NCI-H82 treated with DMSO at 0.1 percent for 48 hours (cell line): ENCODE measurements at regions not wholly inside any gene's neighbourhood (a gene's known extent, or its start where the extent isn't known, plus 50 kb on each side); places are given as distances from the start of the nearest gene placed in this dataset.
A peak's percentile ranks its signal among the peaks of the same experiment; 100 is the strongest.

Source experiments
- DNase-seq: peaks from one replicate; lab custom pipeline; 2025; ENCODE audit not compliant: unreplicated experiment; lab: John Stamatoyannopoulos, UW

- DNase-seq: no peak
Observed at GRCh38 chr18:24975496-24976372, 376.2 kb downstream of the ZNF521 start.

- DNase-seq: no peak
Observed at GRCh38 chr18:24976502-24976901, 375.5 kb downstream of the ZNF521 start.

GRCh38 chr18:24979235-24979634 is 372.7 kb downstream of the ZNF521 start:
- DNase-seq: no peak

- DNase-seq: no peak
Observed at GRCh38 chr18:24982831-24983230, 369.1 kb downstream of the ZNF521 start.

GRCh38 chr18:24983566-24984139 is 368.3 kb downstream of the ZNF521 start:
- DNase-seq: no peak

GRCh38 chr18:24985586-24985985 is 366.4 kb downstream of the ZNF521 start:
- no peak for DNase-seq

- DNase-seq: no peak
Observed at GRCh38 chr18:24986666-24987302, 365.2 kb downstream of the ZNF521 start.

GRCh38 chr18:24987303-24988252 is 364.4 kb downstream of the ZNF521 start:
- DNase-seq: no peak

GRCh38 chr18:24988253-24988840 is 363.6 kb downstream of the ZNF521 start:
- DNase-seq: no peak

- DNase-seq: peak; percentile 75
Observed at GRCh38 chr18:24989760-24990593, 362.0 kb downstream of the ZNF521 start.

GRCh38 chr18:24990671-24991134 is 361.3 kb downstream of the ZNF521 start:
- DNase-seq: no peak

- no peak for DNase-seq
Observed at GRCh38 chr18:24991141-24992060, 360.6 kb downstream of the ZNF521 start.

GRCh38 chr18:24992491-24992890 is 359.5 kb downstream of the ZNF521 start:
- no peak for DNase-seq

- no peak for DNase-seq
Observed at GRCh38 chr18:24993628-24994027, 358.3 kb downstream of the ZNF521 start.

- DNase-seq: no peak
Observed at GRCh38 chr18:24995056-24995455, 356.9 kb downstream of the ZNF521 start.

GRCh38 chr18:24995755-24996154 is 356.2 kb downstream of the ZNF521 start:
- no peak for DNase-seq

GRCh38 chr18:24999650-25000267 is 352.2 kb downstream of the ZNF521 start:
- DNase-seq: no peak

- DNase-seq: no peak
Observed at GRCh38 chr18:25001803-25002202, 350.2 kb downstream of the ZNF521 start.
